COLO829 (cell line): ENCODE measurements at regions not wholly inside any gene's neighbourhood (a gene's known extent, or its start where the extent isn't known, plus 50 kb on each side); places are given as distances from the start of the nearest gene placed in this dataset.

Experiments used
- DNase-seq: peaks from one replicate; pipeline ENCODE4 v3.0.0; 2012; ENCODE audit warnings: low spot score

DNA sequence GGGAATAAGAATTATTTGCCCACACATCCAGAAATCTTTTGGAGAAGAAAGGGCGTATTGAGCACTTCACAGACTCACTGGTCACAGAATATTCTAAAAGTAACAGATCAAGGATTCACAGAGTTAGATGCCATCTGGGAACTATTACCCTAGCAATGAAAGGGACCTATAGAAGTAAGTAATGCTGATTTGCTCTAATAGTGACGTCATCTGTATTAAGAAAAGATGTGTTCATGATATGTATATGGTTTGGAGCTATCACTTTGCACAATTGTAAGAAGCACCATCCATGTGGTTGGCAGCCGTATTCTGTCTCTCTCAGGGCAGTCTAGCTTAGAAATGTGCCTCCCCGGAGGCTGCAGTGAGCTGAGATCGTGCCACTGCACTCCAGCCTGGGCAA lies 52.8 kb upstream of the SV2C start:
- peak; percentile 28 for DNase-seq

DNA sequence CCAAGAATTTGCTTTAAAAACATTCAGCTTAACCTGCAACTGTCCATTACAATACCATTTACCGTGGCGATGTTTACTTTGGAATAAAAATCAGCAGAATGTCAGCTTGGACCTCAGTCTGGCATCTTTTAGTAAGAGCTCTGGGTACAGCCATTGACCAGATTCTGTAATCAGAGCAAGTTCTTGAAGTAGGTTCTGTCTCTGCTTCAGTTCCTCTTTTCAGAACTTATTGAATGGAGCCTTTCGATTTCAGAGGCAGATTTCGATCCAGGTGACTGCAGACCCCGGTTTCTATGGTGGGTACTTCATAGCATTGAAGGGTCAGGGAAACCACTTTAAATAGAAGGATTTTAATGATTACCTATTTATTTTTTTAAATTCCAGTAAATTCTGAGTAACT lies 53.4 kb upstream of the SV2C start:
- DNase-seq, result no peak

DNA sequence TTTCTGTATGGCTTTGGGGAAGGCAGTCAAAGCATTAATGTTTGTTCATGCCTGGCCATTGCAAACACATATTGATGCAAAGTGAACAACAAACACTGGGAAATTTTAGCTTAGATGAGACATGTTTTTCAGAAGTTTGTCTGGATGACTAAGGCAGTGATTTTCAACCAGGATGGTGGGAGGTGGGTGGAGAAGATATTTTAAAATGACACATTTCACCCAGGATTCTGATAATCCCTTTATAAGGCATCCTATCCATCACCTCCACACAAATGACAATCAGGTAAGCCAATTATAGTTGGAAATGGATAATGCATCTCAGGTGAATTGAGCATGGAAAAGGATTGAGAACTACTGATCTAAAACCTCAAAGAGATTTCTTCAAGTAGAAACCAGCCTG lies 57.4 kb upstream of the SV2C start:
- no peak for DNase-seq

DNA sequence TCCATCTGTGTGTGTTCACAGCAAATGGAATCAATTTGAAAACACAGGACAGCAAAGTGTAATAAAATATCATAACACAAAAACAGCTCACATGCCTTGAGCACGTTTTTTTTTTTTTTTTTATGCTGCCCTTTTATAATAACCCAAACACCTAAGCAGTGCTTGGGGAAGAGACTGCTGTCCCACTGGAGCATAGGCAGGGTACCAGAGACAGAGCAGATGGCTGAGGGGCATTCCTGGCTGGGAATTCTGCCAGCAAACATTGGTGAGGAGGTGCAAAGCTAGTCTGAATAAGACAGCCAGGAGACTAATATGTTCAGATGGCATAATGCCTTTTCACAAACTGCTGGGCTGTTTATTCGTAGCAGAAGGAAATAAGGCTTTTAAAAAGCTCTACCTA lies 58.1 kb upstream of the SV2C start:
- no peak for DNase-seq

DNA sequence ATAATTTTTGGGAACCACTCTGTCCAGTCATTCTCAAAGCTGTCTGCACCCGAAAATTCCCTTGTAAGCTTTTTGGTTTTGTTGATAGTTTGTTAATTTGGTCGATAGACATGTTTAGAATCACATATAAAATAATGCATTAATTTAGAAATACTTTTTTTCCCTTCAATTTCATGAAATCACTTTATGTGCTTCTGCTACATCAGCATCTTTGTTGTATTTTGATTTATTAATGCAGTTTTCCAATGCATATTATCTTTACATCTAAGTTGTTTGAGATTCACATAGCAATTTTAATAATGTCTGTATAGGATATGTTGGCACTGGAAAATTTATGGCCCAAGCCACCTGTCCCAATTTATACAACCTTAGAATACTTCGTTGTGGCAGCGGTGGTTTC lies 60.6 kb upstream of the SV2C start:
- DNase-seq, result no peak

DNA sequence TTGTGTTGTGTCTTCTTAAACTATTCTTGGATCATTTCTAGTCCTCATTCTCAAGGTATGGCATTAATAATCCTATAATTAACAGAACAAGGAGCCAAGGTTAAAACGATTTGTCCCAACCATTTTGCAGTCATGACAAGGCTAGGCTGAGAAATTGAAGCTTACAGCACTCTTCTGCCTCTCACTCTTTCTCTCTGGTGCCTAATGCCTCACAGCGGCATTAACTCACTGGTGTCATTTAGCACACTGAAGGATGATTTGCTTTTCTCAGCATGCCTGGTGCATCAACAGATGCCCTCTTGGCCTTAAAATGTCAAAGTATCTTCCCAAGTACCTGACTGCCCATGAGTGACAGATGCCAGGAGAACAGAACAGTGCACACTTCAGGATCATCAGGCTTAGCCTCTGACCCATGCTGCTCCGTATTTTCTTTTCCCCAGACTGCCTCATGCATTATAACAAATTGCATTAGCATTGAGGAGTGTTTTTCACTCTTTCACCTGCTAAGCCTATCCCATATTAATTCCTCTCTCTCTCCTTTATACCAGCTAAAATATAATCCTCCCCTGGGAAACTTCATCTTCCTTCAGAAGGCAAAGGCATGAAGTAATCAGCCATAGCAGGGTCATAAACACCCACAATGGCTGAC lies 61.1 kb upstream of the SV2C start:
- no peak for DNase-seq

DNA sequence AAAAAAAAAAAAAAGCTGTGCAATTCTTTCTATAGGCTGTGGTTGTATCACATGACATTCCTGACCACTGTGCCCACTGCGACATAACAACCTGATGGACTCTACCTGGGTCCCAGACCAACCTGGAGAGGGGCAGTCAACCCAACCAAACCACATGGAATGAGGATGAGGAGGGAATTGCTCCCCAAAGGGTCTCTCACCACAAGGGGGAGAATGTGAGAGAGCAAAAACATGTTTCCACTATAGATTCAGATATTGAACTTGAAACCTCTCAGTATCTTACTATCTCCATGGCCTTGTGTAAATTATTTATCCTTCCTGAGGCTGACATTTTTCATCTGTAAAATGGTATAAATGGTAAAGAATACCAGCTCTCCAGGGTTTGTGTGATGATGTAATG lies 66.9 kb upstream of the SV2C start:
- DNase-seq, result no peak

DNA sequence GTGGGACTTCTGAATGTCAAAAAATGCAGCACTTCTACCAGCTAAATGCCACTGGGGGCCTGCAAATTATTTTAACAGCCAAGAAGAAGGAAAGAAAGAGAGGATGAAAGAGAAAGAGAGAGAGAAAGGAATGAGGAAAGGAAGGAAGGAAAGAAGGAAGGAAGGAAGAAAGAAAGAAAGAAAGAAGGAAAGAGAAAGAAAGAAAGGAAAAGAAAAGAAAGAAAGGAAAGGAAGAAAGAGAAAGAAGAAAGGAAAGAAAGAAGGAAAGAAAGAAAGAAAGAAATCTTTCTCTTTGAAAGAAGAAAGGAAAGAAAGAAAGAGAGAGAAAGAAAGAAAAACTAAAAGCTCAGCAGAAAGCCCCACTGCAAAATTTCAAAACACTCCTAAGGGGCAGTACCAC lies 69.2 kb upstream of the SV2C start:
- no peak for DNase-seq

DNA sequence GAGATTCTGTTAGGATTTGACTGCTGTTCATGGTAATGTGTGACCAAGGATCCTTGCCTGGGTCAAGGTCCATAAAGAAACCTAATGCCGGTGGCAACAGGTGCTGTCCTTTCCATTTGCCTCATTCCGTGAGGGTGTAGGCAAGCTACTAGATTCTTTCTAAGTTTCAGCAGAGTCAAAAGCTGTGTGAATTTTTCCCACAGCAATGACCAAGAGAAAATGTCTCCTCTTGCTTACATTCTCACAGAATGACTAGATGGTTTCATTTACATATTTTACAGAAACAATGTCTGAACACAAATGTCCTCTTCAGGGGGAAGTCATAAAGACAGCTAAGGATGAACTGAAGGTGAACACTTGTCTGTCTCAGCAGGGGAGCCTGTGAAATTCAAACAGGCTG lies 75.3 kb upstream of the SV2C start:
- no peak for DNase-seq

DNA sequence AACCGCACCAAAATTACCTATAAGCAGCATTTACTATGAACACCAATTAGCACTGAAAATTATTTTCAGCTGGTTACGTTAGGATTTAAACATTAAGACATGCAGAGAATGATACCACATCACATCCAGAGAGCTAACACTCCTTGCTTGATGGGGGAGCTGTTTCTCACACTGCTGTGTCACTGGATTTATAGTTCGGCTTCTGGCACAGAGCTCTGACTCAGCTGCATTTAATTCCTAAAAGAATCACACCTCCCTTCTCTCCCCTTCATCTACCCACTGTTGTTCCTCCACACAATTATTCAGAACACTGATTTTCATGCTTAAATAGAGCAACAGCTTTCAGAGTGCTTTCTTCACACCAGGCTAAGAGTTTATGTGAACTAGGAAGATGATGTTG lies 82.6 kb upstream of the SV2C start:
- no peak for DNase-seq

DNA sequence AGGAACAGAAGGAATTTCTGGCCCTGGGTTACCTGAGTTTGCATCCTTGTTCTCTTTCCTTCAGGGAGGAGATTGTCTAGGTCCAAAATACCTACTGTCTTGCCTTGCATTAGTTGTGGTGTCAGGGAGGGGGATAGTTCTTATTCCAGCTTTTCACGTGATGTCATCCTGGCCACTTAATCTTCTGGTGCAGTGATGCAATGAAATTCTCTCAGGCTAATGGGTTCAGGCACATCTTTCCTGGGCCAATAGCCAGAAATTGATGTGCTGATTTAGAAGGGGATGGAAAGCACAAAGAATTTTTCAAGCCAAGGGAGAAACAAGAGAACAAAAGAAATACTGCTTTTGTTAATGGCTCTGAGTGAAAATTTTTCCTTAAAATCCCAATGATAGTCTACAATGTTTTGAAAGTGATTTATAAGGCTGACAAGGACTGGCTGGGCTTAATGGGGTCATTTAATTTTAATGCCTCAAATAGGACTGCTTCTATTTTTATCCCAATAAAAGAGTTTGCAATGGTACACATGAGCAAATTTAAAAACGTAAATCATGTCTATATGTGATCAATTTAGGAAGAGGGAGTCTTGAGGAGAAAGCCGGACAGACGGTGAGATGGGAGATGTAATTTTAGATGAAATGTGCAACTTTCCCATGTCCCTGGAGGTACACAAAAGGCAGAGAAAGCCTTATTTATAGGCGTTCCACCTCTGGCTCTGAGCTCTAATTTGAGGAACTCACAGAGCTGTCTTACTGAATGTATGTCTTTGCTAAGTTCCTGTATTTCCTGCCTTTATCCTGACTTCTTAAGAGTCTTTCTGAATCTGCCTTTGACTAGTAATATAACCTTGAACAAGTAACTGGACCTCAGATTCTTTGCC lies 89.3 kb upstream of the SV2C start:
- DNase-seq, result no peak

DNA sequence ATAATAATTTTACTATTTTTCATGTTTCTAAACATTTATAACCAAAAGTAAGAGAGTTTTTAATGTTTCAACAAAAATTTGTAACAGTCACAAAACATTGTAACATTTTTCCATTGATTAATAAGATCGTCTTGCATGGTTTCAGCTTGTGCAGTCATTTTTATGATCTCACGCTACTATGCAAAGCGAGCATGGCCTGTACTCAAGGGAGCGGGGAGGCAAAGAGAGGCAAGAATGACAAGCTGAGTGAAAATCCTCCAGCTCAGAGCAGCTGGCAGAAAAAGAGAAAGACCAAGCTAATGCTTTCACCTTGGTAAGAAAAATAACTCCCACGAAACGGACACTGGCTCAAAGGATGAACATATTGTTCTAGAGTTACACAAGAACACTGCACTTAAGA lies 90.0 kb upstream of the SV2C start:
- DNase-seq, result no peak

DNA sequence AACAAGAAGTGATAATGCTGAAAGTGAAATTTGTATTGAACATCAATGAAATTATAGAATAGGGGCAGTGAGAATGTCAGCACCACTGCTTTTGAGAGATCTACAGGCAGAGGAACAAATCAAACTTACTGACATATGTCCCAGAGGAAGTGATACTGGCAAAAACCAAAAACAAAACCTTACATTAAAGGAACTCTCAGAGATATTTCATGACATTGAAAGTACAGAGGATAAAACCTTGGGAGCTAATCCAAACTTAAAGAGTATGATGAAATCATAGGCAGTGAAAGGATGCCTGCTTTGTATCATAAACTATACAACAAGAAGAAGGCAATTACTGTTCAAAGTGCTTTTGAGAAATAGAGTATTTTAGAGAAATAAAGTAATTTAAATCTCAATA lies 90.4 kb upstream of the SV2C start:
- DNase-seq, result no peak

DNA sequence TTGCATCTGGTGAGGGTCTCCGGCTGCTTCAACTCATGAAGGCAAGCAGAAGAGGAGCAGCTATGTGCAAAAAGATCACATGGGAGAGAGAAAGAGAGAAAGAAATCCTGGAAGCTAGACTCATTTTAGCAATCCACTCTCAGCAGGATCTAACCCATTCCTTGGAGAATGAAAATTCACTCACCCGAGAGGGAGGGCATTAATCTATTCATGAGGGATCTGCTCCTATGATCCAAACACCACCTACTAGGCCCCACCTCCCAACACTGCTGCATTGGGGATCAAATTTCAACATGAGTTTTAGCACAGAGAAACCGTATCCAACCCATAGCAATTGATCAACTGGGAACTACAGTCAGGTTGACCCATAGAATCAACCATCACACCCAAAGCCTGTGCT lies 98.1 kb upstream of the SV2C start:
- DNase-seq, result no peak

DNA sequence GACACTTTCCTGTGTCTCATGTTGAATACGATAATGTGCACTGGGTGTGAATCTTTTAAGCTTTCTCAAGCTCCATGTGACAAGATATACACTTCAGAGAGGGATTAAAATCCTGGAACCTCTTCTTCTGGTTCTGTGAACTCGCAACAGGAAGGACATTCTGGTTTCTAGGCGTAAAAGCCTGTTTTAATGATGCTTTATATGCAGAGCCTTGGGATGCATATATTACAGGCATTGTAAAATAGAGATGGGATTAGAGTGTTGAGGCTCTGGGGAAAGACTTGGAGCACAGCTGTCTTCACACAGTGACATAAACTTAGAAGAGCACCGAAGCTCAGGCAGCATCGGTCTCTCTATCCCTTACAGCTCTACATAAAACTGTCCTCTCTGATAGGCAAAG lies 107.7 kb upstream of the SV2C start:
- DNase-seq, result no peak

DNA sequence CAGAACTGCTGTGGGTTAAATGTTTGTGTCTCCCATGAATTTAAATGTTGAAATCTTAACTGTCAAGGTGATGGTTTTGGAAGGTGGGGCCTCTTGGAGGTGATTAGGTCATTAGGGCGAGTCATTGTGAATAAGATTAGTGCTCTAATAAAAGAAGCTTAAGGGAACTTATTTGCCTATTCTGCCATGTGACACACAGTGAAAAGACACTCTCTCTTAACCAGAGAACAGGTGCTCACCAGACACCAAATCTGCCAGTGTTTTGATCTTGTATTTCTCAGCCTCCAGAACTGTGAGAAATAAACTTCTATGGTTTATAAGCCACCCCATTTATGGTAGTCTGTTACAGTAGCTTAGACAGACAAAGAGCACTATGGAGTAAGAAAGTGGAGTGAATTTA lies 117.9 kb upstream of the SV2C start:
- DNase-seq, result no peak

DNA sequence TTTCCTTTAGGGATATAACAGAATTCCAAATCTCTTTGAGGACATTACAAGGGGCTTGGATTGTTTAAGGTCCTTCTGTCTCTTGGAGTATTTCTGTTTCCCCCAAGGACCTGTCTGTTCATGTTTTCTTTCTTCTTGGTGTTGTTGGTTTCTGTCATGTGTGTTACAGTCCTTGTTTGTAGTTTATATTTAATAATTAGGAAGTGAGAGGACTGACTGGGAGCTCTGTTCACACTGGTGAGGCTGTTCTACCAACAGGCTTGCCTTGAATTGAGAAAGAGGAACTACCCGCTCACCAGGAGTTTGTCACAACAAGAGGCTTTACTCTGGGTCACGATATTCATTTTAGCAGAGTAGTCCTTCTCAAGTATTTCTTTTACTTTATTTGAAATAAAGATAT lies 119.2 kb upstream of the SV2C start:
- DNase-seq, result no peak

DNA sequence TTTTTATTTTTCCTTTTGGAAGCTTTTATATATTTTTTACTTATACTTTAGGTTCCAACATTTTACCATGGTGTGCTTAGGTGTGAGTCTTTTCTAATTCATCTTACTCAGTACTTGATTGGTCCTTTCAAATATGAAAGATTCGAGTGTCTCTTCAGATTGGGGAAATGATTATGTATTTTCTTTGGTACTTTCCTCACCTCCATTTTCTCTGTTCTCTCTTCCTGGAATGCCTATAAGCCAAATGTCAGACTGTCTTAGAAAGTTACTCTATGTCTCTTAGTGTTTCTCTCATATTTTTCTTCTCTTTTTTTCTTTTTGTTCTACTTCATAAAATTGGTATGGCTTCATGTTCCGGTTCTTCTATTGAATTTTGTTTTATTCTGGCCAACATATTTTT lies 119.6 kb upstream of the SV2C start:
- no peak for DNase-seq

DNA sequence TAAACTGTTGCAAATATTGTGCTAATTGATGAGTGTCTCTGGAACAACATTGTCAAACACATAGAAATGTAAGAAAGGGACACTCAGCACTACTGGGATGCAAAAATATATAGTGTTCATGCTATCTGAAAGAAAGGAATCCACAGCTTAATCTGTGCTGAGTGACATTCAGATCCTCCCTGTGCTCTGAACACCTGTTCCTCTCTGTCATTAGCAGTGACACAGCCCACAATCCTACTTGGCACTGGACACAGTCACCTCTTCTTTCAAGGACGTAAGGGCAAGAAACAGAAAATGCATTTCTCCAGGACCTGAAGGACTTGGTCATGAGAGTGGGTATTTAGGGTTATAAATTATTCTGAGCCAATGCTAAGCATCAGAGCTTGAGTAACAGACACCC lies 121.4 kb upstream of the SV2C start:
- DNase-seq, result no peak

DNA sequence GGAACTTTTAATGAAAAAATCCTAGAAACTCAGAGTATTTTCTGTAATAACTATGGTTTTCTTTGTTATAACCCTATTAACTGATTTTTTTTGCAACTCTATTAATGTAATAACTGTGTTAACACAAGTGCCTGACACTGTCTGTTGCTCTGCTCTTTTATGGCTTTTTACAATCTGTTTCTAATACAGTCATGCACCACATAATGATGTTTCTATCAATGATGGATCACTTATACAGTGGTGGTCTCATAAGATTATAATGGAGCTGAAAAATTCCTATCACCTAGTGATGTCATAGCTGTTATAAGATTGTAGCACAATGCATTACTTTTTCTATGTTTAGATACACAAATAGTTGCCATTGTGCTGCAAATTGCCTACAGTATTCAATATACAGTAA lies 123.1 kb upstream of the SV2C start:
- no peak for DNase-seq

DNA sequence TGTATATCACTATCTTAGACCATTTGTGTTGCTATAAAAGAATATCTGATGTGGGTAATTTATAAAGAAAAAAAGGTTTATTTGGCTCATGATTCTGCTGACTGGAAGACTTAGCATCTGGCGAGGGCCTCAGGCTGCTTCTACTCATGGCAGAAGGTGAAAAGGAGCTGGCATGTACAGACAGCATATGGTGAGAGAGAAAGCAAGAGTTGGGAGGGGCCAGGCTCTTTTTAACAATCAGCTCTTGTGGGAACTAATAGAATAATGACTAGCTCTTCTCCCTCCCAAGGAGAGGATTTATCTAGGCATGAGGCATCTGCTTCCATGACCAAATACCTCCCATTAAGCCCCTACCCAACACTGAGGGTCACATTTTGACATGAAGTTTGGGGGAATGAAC lies 130.2 kb upstream of the SV2C start:
- no peak for DNase-seq

DNA sequence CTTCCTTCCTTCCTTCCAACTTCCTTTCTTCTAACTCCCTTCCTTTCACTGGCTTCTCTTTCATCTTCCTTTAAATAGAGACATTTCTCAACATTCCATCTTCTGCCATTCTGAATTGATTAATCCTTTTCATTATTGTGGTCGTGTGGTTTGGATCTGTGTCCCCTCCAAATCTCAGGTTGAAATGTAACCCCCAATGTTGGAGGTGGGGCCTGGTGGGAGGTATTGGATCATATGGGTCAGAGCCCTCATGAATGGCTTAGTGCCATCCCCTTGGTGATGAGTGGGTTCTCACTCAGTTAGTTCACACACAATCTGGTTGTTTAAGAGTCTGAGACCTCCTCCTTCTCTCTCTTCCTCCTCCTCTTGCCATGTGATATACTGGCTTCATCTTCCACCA lies 130.9 kb upstream of the SV2C start:
- no peak for DNase-seq

DNA sequence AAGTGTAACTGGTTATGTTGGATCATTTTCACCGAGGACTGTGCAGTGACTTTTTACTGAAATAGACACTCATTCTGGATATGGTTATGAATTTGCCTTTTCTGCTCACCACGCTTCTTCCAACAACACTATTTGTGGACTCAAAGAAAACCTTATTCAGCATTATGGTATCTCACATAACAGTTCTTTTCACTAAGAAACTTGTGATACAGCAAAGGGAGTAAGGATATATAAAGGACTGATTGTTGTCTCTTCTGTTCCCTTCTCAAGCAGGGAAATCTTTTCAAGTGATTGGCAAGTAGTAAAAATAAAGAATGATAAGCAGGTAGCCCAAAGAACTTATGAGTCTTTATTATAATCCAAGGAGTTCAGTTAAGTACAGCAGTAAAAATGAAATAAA lies 131.5 kb upstream of the SV2C start:
- DNase-seq, result peak; percentile 84

DNA sequence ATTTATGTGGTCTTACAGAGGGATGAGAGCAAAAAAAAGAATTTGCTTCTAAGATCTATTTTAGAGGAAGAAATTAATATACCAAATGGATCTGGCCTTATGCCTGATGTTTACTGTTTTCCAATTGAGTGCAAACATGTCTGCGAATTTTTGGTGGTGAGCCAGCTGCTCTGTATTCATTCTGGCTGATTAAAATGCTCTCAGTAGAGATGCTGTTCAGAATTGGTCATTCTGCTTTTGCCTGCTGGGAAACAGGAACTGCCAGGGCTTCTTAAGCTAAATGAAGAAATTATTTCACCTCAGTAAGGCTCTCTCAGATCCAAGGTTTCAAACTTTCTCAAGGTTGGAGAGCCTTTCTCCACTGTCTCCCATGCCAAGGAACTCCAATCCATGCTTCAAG lies 132.0 kb upstream of the SV2C start:
- DNase-seq, result peak; percentile 8
